HG03103 (cell line): ENCODE measurements at regions not wholly inside any gene's neighbourhood (a gene's known extent, or its start where the extent isn't known, plus 50 kb on each side); places are given as distances from the start of the nearest gene placed in this dataset.

Experiments used
- ATAC-seq: cut with Tn5 transposase; IDR thresholded peaks from one replicate; pipeline ENCODE4 v1.9.1; 2021; ENCODE audit warnings: low read depth; ENCODE audit not compliant: unreplicated experiment

- no peak for ATAC-seq
These were observed 110.5 kb upstream of the AGAP1 start for GRCh38 chr2:235383272-235383843.

GRCh38 chr2:235384624-235385023 is 109.2 kb upstream of the AGAP1 start:
- no peak for ATAC-seq

GRCh38 chr2:235389626-235390025 is 104.2 kb upstream of the AGAP1 start:
- ATAC-seq = no peak

DNA sequence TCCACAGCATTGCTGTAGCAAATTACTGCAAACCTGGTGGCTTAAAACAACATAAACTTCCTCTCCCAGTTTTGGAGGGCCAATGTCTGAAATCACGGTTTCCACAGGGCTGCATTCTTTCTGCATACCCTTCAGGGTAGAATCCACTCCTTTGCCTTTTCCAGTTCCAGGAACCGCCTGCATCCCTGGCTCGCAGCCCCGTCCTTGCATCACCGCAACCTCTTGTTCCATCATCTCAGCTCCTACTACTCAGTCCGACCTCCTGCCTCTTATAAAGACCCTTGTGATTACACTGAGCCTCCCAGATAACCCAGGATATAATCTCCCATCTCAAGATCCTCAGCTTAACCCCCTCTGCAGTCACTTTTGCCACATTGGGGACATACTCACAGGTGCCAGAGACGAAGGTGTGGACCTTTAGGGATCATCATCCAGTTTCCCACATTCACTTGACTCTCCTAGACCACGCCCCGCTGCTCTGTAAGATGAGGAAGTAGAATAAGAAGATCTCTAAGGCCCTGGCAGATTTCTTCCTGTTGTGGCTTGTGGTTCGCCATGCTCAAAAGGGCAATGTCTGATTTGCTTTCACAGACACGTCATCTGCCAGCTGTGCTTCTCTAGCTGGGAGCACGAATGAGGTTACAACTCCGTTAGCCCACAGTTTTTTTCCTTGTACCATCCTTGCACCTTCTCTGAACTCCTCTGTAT is 103.6 kb upstream of the AGAP1 start:
- no peak for ATAC-seq

DNA sequence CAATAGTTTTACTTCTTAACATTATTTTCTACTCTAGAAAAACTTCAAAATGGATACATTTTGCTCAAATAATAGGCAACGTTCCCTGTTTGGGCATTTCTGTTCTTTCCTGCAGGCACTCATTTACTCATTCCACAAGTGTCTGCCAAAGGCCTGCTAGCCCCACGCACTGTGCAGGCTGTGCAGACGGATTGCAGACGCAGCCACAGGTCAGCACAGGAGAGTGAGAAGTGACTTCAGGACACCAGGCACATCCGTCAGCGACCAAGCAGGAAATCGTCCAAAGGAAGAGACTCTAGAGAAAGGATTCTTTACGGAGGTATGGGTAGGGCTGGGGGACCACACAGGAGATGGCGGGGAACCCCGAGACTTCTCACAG is 103.0 kb upstream of the AGAP1 start:
- ATAC-seq = no peak

DNA sequence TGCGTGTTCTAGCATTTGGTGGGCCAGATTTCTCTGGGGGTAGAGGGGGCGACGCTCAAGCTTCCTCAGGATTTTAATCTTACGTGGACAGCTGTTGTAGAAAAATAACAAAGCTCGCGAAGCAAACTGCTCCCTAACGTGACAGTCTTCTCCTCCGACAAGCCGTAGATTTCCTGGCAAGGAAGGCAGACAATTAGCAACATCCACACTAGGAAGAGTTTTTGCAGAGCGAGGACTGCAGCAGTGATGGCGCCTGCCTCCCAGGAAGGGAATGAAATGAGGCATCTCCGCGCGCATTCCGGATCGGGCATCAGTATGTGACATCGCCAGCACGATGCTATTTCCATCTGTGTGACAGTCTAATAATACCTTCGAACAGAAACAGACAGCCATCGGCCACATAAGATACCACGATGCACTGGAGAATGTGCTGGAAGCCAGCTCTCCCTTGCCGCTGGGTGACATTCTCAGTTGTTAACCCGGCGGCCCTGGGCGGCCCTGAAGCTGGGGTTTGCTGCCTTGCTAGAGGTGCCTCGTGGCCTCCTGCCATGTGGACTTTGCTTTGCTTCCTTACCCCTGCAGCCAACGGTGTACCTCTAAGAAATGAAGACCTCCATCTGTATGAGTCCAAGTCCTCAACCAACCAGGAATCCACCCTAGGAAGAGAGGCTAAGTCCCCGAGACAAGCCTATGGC is 101.8 kb upstream of the AGAP1 start:
- no peak for ATAC-seq

- ATAC-seq = no peak
These were observed 99.5 kb upstream of the AGAP1 start for GRCh38 chr2:235394278-235394828.

- ATAC-seq = no peak
These were observed 97.6 kb upstream of the AGAP1 start for GRCh38 chr2:235396071-235396846.

DNA sequence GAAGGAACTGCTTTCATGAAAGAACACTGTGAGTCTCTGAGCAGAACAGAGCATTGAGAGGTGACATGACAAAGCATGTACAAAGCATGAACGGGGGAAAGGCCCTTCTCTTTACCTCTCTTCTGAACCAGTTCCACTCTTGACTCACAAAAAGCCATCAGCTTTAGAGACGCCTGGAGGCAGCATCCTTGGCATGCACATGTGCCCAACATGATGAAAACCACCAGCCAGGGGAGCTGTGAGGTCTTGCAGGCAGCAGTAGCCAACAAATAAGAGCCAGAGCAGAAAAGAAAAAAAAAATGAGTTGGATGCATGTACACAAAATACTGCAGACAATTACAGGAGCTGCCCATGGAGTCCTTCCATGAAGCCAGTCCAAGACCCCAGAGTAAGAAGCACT is 95.5 kb upstream of the AGAP1 start:
- ATAC-seq = no peak

DNA sequence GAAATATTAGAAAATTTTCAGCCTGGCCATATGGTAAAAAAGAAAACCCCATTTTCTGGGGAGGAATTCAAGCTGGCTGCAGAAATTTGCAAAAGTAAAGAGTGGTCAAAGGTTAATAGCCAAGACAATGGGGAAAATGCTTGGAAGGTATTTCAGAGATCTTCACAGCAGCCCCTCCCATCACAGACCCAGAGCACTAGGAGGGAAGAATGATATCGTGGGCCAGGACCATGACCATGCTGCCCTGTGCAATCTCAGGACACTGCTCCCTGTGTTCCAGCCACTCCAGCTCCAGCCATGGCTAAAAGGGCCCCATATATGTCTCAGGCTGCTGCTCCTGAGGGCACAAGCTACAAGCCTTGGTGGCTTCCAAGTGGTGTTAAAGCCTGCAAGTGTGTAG is 93.9 kb upstream of the AGAP1 start:
- ATAC-seq = no peak

DNA sequence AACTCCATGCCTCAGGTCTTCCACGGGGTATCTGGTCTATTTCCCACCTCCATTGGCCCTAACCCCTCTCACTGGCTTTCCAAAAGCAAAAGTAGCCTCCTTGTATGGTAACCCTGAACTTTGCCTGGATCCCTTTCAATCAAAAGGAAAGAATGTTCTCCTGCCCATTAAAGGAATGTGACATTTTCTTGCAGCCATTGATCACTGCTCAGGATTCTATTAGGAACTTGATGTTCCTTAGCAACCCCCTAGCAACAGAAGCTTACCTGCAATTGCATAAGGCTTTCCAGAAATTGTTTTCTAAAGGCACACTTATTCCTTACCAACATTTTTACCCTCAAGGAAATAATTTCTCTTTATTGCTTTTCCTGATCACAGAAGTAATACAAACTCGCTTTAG is 91.4 kb upstream of the AGAP1 start:
- no peak for ATAC-seq

- no peak for ATAC-seq
These were observed 88.1 kb upstream of the AGAP1 start for GRCh38 chr2:235405612-235406361.

GRCh38 chr2:235406430-235406829 is 87.4 kb upstream of the AGAP1 start:
- ATAC-seq = no peak

DNA sequence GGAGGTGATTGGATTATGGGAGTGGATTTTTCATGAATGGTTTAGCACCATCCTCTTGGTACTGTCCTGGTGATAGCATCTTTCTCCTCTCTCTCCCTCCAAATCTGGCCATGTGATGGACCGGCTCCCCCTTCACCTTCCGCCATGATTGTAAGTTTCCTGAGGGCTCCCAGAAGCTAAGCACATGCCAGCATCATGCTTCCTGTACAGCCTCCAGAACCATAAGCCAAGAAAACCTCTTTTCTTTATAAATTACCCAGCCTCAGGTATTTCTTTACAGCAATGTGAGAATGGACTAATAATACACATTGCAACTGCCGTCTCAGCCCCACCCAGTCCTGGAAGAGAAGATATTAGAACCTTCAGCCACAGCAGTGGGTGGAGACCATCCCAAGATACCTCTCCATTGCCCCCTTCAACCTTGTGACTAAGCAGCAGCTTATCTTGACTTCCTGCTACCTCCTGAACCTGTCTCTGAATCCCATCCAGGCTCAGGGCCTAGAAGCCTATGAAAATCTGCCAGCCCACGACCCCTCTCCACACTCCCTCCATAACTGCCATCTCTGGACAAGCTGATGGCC is 81.8 kb upstream of the AGAP1 start:
- no peak for ATAC-seq

- ATAC-seq = no peak
These were observed 80.8 kb upstream of the AGAP1 start for GRCh38 chr2:235413064-235413463.

- no peak for ATAC-seq
These were observed 79.4 kb upstream of the AGAP1 start for GRCh38 chr2:235414422-235414821.

DNA sequence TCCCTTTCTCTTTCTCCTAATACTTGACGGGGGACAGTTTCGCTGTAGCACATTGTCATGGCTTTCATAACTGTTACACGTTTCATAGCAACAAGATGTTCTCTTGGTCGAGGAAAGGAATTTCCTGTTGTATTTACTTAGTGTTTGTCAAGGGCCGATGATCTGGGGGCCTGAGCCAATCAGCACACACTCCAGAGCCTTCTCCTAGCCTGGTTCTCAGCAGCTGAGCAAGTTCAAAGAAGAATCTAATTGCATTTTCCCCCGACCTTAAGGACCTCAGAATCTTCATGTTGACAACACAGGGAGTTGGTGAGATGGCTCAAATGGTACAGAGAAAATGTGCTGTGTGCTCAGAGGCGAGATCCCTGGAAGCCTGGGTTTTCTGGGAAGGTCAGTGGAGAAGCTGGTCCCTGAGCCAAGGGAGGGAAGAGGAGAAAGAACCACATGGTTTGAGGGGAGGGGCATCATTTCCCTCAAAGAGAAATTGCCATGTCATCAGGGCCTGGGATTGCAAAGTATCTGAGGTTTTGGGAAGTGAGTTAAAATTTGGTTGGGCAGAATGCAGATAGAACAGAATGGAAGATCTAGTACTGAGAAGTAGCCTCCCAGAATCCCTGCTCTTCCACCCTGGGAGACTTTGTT is 76.9 kb upstream of the AGAP1 start:
- ATAC-seq = no peak

DNA sequence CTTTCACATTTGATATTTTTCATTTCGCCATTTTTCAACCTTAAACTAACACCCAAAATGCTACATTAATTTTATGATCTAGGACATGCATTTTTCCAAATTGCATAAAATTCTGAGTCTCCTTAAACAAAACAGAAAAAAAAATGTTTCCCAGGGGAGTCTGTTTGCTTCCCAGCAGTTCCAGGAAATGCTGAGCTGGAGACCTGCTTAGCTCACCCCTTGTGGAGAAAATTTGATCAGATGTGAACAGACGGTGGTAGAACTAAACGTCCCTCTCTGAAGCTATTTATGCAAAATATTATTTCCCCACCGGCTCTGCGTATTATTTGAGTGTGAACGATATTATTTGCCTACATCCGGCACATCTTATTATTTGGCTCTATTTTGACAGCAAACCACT is 74.9 kb upstream of the AGAP1 start:
- ATAC-seq = no peak

DNA sequence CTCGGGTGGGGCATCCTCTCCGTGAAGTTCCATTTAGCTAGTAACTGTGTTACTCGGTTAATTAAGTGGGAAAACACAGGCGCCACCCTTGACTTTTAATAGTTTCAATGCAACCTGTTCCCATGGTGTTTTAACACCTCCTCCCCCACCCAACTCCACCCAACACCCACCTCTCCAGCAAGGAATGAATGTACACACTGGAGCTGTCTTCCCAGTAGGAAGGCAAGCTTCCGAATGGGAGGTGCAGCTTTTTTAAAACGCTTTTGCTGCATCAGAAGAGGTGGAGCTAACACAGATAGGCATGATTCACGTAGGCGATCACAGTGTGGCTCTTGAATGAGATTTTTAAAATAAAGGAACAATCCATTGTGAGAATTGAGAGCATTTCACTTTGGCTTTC is 73.8 kb upstream of the AGAP1 start:
- ATAC-seq = no peak

DNA sequence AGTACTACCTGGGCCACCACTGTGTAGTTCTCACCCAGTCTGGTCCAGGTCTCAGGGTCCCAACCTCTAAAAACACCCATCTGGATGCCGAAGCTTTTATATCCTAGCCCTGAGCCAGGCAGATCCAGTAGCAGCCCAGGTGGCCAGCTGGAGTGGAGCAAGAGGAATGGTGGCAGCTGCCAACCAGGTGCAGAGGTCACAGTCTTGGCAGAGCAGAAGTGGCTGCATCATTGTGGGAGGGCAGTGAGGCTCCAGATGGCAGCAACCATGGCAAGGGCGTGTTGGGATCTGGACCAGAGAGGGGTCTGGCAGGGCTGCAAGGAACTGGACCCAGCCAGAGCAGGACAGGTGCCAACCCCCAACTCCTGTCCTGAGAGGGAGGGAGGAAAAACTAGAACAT is 72.2 kb upstream of the AGAP1 start:
- no peak for ATAC-seq
